Adrenal gland (tissue), 9 donors: ENCODE measurements at regions not wholly inside any gene's neighbourhood (a gene's known extent, or its start where the extent isn't known, plus 50 kb on each side); places are given as distances from the start of the nearest gene placed in this dataset.
"Not testable (repeated sequence)": the region's sequence is repeated elsewhere in the genome, so short reads cannot be mapped to it uniquely, and the experiment has no call there.

ENCODE experiments used
- DNase-seq, 7 donors: peaks; one replicate each; pipeline ENCODE4 v3.0.0-alpha.2; 2019 to 2020
- H3K27ac ChIP-seq, 5 donors: fragments of 200-600 bp; sonication (generic) in 4 of 5; 1 replicate in 3 of 5; 2 replicates in 2 of 5; pipeline versions ENCODE4 v1.5.1 to v1.8.0; 2016 to 2020; ENCODE audit warnings: mild to moderate bottlenecking in 1 of 5
- H3K27me3 ChIP-seq: fragments of 200-600 bp; 2 replicates; pipeline ENCODE4 v1.8.0; 2021
- H3K36me3 ChIP-seq, 2 donors: fragments of 200-600 bp; replicated peaks in 1 of 2; 1 replicate in 1 of 2; 2 replicates in 1 of 2; pipeline versions ENCODE4 v1.5.1 to v1.8.0; 2018 to 2022
- H3K4me1 ChIP-seq, 2 donors: fragments of 200-600 bp; replicated peaks in 1 of 2; 1 replicate in 1 of 2; 2 replicates in 1 of 2; pipeline versions ENCODE4 v1.5.1 to v1.8.0; 2018 to 2021
- H3K4me3 ChIP-seq, 4 donors: fragments of 200-600 bp; sonication (generic) in 3 of 4; one replicate each; pipeline ENCODE4 v1.5.1; 2016 to 2018
- H3K9me3 ChIP-seq, 3 donors: fragments of 200-600 bp; sonication (generic) in 1 of 3; replicated peaks in 1 of 3; 1 replicate in 2 of 3; 2 replicates in 1 of 3; pipeline versions ENCODE4 v1.5.1 to v1.8.0; 2016 to 2021
- POLR2A ChIP-seq, 2 donors: fragments of 450-650 bp; IDR thresholded peaks; one replicate each; pipeline ENCODE4 v1.6.1; 2017; ENCODE audit warnings: antibody characterized with exemption in 2 of 2, mild to moderate bottlenecking in 2 of 2, moderate library complexity in 1 of 2
- WGBS, 4 donors: extraction: QIAGEN DNeasy Blood & Tissue Kit in 2 of 4; methylation state at CpG; one replicate each; pipeline versions ENCODE4 v1.1.5 to v1.1.7; 2013 to 2017; 5-methylcytosine and 5-hydroxymethylcytosine counted together
- intact Hi-C, 2 donors: fragments of 100-400 bp; cut with DNase I; formaldehyde crosslinking; loops; one replicate each; pipeline versions ENCODE4 v1.14.1 to v1.15.0; 2022 to 2023
- TF ChIP-seq, protein P1 (sequence below), 6 experiments: fragments of 450-650 bp in 4 of 6; fragments of 200-600 bp in 2 of 6; sonication (generic) in 1 of 6; IDR thresholded peaks; 1 replicate in 5 of 6; 2 replicates in 1 of 6; pipeline versions ENCODE4 v1.5.1 to v1.8.0; 2016 to 2021; ENCODE audit warnings: antibody characterized with exemption in 6 of 6, mild to moderate bottlenecking in 2 of 6, moderate library complexity in 1 of 6
- donor health status: healthy with polysubstance abuse.
- donor health status: Bipolar disorder and iron deficiency.
- donor health status: DM: yes; HTN: yes; CAD: no.
- donor health status: DM: no; HTN: no; CAD: no.
- donor health status: DM: no; HTN: no; CAD: no.

DNA sequence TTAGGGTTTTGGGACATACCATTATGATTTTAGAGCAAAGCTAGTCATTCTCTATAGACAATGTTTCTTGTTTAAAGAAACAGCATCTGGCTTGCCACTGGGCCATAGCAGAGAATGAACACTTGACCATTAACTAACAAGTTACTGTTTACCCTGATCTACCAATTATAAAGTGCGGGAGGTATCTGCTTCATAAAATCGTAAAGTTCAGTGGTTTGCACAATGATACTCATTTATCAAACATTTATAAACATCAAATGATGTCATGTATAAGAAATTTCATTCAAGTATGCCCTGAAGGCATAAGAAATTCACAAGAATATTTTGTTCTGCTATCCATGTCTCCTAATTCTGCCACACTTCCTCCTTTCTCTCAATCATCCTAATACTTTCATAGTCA is 139.2 kb downstream of the PCDH20 start:
- TF ChIP-seq POLR2A (IDR thresholded peaks at IDR 0.05): no peak
- TF ChIP-seq, protein P1, sequence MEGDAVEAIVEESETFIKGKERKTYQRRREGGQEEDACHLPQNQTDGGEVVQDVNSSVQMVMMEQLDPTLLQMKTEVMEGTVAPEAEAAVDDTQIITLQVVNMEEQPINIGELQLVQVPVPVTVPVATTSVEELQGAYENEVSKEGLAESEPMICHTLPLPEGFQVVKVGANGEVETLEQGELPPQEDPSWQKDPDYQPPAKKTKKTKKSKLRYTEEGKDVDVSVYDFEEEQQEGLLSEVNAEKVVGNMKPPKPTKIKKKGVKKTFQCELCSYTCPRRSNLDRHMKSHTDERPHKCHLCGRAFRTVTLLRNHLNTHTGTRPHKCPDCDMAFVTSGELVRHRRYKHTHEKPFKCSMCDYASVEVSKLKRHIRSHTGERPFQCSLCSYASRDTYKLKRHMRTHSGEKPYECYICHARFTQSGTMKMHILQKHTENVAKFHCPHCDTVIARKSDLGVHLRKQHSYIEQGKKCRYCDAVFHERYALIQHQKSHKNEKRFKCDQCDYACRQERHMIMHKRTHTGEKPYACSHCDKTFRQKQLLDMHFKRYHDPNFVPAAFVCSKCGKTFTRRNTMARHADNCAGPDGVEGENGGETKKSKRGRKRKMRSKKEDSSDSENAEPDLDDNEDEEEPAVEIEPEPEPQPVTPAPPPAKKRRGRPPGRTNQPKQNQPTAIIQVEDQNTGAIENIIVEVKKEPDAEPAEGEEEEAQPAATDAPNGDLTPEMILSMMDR (IDR thresholded peaks at IDR 0.05): no peak
- no peaks in the 10 kb centered on the region for H3K27me3 ChIP-seq
- no peak overlapping the region for H3K4me3 ChIP-seq
- no peak overlapping the region for H3K27ac ChIP-seq
- WGBS, 4 donors: 81 to 87% (median 85%) methylated on average over 2 of the region's 2 CpGs
- no peaks in the 10 kb centered on the region for H3K4me1 ChIP-seq
- H3K36me3 ChIP-seq: no peaks in the 10 kb centered on the region
- intact Hi-C loops: no loop called here
- H3K9me3 ChIP-seq: no peaks in the 10 kb centered on the region
- no peak for DNase-seq

DNA sequence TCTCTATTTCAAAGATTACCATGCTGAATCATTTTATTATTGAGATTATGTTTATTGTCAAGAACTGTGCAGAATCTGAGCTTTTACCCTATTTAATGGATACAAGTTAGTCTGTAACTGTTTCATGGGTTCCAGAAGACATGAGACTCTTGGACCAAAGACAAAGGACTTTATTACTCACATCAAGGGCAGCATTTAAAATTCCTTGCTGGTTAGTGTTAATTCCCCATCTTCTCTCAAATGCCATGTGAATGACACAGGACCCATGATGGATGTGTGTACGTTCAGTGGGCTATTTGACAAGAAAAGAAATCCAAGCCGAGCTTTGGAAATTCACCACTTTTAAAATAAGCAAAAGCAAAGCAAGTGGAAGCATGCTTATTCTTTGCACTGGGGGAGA is 139.9 kb downstream of the PCDH20 start:
- Histone ChIP-seq H3K4me1 (no peaks in the 10 kb centered on the region), H3K27ac (no peak overlapping the region), H3K9me3 (no peaks in the 10 kb centered on the region), H3K36me3 (no peaks in the 10 kb centered on the region), H3K27me3 (no peaks in the 10 kb centered on the region), H3K4me3 (no peak overlapping the region)
- 15 to 38% (median 29%) methylated on average over 2 of the region's 2 CpGs for WGBS, 4 donors
- intact Hi-C loops: no loop called here
- no peak for DNase-seq
- no peak for TF ChIP-seq POLR2A (IDR thresholded peaks at IDR 0.05)
- TF ChIP-seq, protein P1 (IDR thresholded peaks at IDR 0.05): no peak

DNA sequence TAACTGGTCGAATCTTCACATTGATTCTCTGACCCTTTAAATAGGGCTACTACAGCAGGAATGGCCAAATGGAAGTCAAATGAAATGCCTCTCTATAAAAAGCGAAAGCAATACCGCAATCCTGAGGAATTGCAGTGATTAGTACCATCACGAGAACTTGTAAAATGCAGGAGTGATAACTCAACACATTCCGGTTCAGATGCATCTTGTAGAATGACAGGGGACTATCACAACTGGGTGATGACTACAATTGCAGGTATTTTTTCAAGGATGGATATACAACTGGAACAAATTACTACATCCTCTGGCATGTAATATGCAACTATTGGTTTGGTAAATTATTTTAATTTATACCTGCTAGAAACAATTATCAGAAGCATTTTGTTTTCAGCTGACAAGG is 140.4 kb downstream of the PCDH20 start:
- H3K9me3 ChIP-seq: no peaks in the 10 kb centered on the region
- no peaks in the 10 kb centered on the region for H3K4me1 ChIP-seq
- TF ChIP-seq POLR2A (IDR thresholded peaks at IDR 0.05): no peak
- TF ChIP-seq, protein P1 (IDR thresholded peaks at IDR 0.05): no peak
- no peak overlapping the region for H3K27ac ChIP-seq
- no peak for DNase-seq
- intact Hi-C loops: no loop called here
- H3K36me3 ChIP-seq: no peaks in the 10 kb centered on the region
- 72 to 82% (median 75%) methylated on average over 5 of the region's 5 CpGs for WGBS, 4 donors
- no peaks in the 10 kb centered on the region for H3K27me3 ChIP-seq
- no peak overlapping the region for H3K4me3 ChIP-seq

DNA sequence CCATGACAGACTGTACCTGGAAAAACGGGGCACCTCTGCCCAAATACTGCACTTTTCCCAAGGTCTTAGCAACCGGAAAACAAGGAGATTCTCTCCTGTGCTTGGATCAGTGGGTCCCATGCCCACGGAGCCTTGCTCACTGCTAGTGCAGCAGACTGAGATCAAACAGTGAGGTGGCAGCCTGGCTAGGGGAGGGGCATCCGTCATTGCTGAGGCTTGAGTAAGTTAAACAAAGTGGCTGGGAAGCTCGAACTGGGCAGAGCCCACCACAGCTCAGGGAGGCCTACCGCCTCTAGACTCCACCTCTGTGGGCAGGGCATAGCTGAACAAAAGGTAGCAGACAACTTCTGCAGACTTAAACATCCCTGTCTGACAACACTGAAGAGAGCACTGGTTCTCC is 148.8 kb downstream of the PCDH20 start:
- H3K27me3 ChIP-seq, H3K36me3 ChIP-seq, H3K4me1 ChIP-seq, H3K4me3 ChIP-seq, H3K9me3 ChIP-seq, DNase-seq, H3K27ac ChIP-seq, intact Hi-C loops: not testable (repeated sequence)
- WGBS, 4 donors: 66 to 88% (median 70%) methylated on average over 3 to 6 of the region's 6 CpGs

DNA sequence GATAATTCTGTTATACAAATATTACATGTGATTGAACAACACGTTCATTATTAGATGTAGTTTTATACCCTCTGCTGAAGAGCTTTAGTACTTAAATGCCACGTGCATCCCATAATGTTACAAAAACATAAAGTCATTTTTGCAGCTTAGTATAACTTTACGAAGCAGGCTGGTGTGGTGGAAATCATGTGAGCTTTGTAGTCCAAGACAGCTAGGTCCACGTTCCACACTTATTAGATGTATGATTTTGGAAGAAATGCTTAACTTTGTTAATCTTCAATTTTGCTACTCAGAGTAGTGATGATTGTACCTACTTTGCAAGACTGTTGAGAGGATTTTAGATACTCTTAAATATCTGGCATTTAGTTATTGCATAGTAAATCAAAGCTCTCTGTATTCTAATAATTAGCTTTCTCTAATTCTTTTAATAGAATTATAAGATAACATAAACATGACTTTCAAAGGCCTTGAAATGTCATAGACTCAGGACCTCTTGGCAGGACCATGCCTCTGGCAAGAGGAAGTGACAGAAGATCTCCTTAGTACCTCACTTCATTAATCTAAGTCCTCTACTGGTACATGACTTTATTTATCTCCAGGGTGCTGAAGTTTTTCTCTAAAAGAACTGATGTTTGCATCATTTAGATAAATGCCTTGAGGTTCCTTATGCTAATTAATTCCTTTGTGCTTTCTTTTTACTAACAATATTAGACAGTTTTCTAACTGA is 153.7 kb downstream of the PCDH20 start:
- Histone ChIP-seq H3K27ac (no peak overlapping the region), H3K9me3 (no peaks in the 10 kb centered on the region), H3K4me3 (no peak overlapping the region), H3K27me3 (no peaks in the 10 kb centered on the region), H3K4me1 (no peaks in the 10 kb centered on the region), H3K36me3 (no peaks in the 10 kb centered on the region)
- intact Hi-C loops: no loop called here
- DNase-seq: no peak
- no peak for TF ChIP-seq POLR2A (IDR thresholded peaks at IDR 0.05)
- TF ChIP-seq, protein P1 (IDR thresholded peaks at IDR 0.05): no peak
- WGBS, 4 donors: 67 to 79% (median 75%) methylated on average over 4 of the region's 4 CpGs
